Glutamatergic neuron (in vitro differentiated cells): ENCODE measurements at regions not wholly inside any gene's neighbourhood (a gene's known extent, or its start where the extent isn't known, plus 50 kb on each side); places are given as distances from the start of the nearest gene placed in this dataset.

Experiments
- DNase-seq: peaks from one replicate; pipeline ENCODE4 v3.0.0; 2022
- H3K27ac Mint-ChIP-seq: one replicate; pipeline ENCODE4 v1.8.0; 2020; ENCODE audit warnings: mild to moderate bottlenecking, mixed read lengths, inconsistent platforms; ENCODE audit not compliant: unreplicated experiment
- H3K27me3 Mint-ChIP-seq: one replicate; pipeline ENCODE4 v1.8.0; 2020; ENCODE audit warnings: mild to moderate bottlenecking, moderate library complexity, mixed read lengths, inconsistent platforms; ENCODE audit not compliant: unreplicated experiment
- H3K36me3 Mint-ChIP-seq: one replicate; pipeline ENCODE4 v1.8.0; 2020; ENCODE audit warnings: mild to moderate bottlenecking, mixed read lengths, inconsistent platforms; ENCODE audit not compliant: unreplicated experiment
- H3K4me1 Mint-ChIP-seq: one replicate; pipeline ENCODE4 v1.8.0; 2020; ENCODE audit warnings: mild to moderate bottlenecking, low read depth, mixed read lengths, inconsistent platforms; ENCODE audit not compliant: unreplicated experiment
- H3K4me3 Mint-ChIP-seq: one replicate; pipeline ENCODE4 v1.8.0; 2020; ENCODE audit warnings: mild to moderate bottlenecking, mixed read lengths, inconsistent platforms; ENCODE audit not compliant: unreplicated experiment
- H3K9me3 Mint-ChIP-seq: one replicate; pipeline ENCODE4 v1.8.0; 2020; ENCODE audit warnings: mild to moderate bottlenecking, moderate library complexity, mixed read lengths, inconsistent platforms; ENCODE audit not compliant: unreplicated experiment
- CTCF ChIP-seq: fragments of 200-600 bp; sonication (generic); IDR thresholded peaks from one replicate; pipeline ENCODE4 v1.5.0; 2021; ENCODE audit not compliant: partially characterized antibody, unreplicated experiment

GRCh38 chr14:82116721-82117120 lies 583.1 kb upstream of the SEL1L start:
- no peak for DNase-seq
- Mint-ChIP-seq H3K36me3 (no peaks in the 10 kb centered on the region), H3K27ac (no peak overlapping the region), H3K4me1 (peaks cover 10% of the 10 kb centered on the region), H3K9me3 (peaks cover 2% of the 10 kb centered on the region), H3K27me3 (peaks cover 2% of the 10 kb centered on the region), H3K4me3 (no peak overlapping the region)
- TF ChIP-seq CTCF = no peak

- H3K9me3 Mint-ChIP-seq = peaks cover 6% of the 10 kb centered on the region
Measured at GRCh38 chr14:82122655-82123054, 589.0 kb upstream of the SEL1L start.

GRCh38 chr14:82124511-82124910 lies 590.9 kb upstream of the SEL1L start:
- DNase-seq = no peak
- Mint-ChIP-seq H3K27ac (no peak overlapping the region), H3K4me1 (peaks cover 20% of the 10 kb centered on the region), H3K36me3 (no peaks in the 10 kb centered on the region), H3K27me3 (peaks cover 5% of the 10 kb centered on the region), H3K4me3 (no peak overlapping the region), H3K9me3 (peaks cover 4% of the 10 kb centered on the region)
- no peak for TF ChIP-seq CTCF

More at GRCh38 chr14:82122655-82123054, 589.0 kb upstream of the SEL1L start:
- peak overlapping the region; percentile 52 for H3K4me3 Mint-ChIP-seq
- no peak for DNase-seq
- no peak for TF ChIP-seq CTCF
- peaks cover 5% of the 10 kb centered on the region for H3K27me3 Mint-ChIP-seq
- H3K27ac Mint-ChIP-seq = peak overlapping the region; percentile 39
- H3K36me3 Mint-ChIP-seq = no peaks in the 10 kb centered on the region
- H3K4me1 Mint-ChIP-seq = peaks cover 20% of the 10 kb centered on the region

- Mint-ChIP-seq H3K4me1 (peaks cover 13% of the 10 kb centered on the region), H3K27ac (no peak overlapping the region), H3K36me3 (no peaks in the 10 kb centered on the region), H3K4me3 (no peak overlapping the region), H3K9me3 (peaks cover 4% of the 10 kb centered on the region), H3K27me3 (peaks cover 5% of the 10 kb centered on the region)
- DNase-seq = no peak
- TF ChIP-seq CTCF = no peak
Measured at GRCh38 chr14:82126006-82126405, 592.4 kb upstream of the SEL1L start.

- DNase-seq = no peak
- no peaks in the 10 kb centered on the region for H3K36me3 Mint-ChIP-seq
- no peaks in the 10 kb centered on the region for H3K4me1 Mint-ChIP-seq
- H3K9me3 Mint-ChIP-seq = no peaks in the 10 kb centered on the region
- no peak for TF ChIP-seq CTCF
- H3K27ac Mint-ChIP-seq = no peak overlapping the region
- no peaks in the 10 kb centered on the region for H3K27me3 Mint-ChIP-seq
- H3K4me3 Mint-ChIP-seq = no peak overlapping the region
Measured at GRCh38 chr14:82134411-82134810, 600.8 kb upstream of the SEL1L start.
